ENCODE measurements at regions not wholly inside any gene's neighbourhood (a gene's known extent, or its start where the extent isn't known, plus 50 kb on each side); places are given as distances from the start of the nearest gene placed in this dataset.

DNA sequence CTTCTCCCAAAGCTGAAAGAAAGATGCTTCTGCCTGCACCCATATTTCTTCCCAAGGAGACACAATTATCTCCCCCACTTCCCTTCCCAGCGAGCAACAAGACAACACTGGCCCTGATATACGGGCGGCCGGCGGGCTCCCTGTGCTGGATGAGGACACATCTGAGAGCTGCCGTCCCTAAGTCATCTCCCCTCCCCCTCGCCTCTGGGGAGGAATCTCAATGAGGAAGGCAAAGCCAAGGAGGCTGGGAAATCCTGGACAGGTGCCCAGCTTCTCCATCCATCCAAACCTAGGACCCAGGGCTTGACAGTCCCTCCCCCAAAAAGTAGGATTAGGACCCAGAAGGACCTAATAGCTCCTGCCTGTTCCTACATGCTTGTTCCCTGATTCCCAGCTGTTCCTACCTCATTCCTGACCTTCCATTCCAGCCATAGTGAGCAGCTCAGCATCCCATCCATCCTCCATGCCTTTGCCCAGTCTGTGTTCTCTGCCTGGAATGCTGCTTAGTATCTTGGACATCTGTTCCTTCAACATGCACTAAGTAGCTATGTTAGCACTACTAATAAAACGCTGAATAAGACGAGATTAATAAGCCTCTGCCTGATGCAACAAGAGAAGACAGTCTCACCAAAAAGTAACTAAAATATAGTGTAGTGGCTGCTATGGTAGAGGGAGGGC lies 167.9 kb downstream of the CCT6B start:
- intact Hi-C loops (cut with micrococcal nuclease; ENCODE audit: unreplicated experiment) = no loop called here
- H3K27me3 ChIP-seq (replicated peaks; ENCODE audit: insufficient read depth, low read depth, low read length, poor library complexity) = no peaks in the 10 kb centered on the region
- no peak overlapping the region for H3K27ac ChIP-seq (ENCODE audit: low read depth, low read length, poor library complexity, severe bottlenecking)
- TF ChIP-seq, protein P1, sequence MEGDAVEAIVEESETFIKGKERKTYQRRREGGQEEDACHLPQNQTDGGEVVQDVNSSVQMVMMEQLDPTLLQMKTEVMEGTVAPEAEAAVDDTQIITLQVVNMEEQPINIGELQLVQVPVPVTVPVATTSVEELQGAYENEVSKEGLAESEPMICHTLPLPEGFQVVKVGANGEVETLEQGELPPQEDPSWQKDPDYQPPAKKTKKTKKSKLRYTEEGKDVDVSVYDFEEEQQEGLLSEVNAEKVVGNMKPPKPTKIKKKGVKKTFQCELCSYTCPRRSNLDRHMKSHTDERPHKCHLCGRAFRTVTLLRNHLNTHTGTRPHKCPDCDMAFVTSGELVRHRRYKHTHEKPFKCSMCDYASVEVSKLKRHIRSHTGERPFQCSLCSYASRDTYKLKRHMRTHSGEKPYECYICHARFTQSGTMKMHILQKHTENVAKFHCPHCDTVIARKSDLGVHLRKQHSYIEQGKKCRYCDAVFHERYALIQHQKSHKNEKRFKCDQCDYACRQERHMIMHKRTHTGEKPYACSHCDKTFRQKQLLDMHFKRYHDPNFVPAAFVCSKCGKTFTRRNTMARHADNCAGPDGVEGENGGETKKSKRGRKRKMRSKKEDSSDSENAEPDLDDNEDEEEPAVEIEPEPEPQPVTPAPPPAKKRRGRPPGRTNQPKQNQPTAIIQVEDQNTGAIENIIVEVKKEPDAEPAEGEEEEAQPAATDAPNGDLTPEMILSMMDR (conservative IDR thresholded peaks at IDR 0.05; ENCODE audit: low read depth, low read length) = no peak
- TF ChIP-seq EZH2 (IDR thresholded peaks at IDR 0.05; ENCODE audit: borderline replicate concordance, low read depth, low read length, poor library complexity, severe bottlenecking) = no peak
- no peaks in the 10 kb centered on the region for H3K4me1 ChIP-seq (ENCODE audit: insufficient read depth, low read length, poor library complexity, severe bottlenecking)
- no peak overlapping the region for H3K4me3 ChIP-seq (ENCODE audit: low read depth, low read length, poor library complexity, severe bottlenecking)
- H3K9me3 ChIP-seq (ENCODE audit: low read depth, low read length, poor library complexity, severe bottlenecking) = no peaks in the 10 kb centered on the region
- BruUV-seq (replicated peaks) = no TSS peak
- POLR2A ChIA-PET (ENCODE audit: low non-redundant PET) = no interaction called here
- H3K36me3 ChIP-seq (ENCODE audit: insufficient read depth, low read length, poor library complexity, severe bottlenecking) = no peaks in the 10 kb centered on the region
- CTCF ChIA-PET = no interaction called here
- DNase-seq (ENCODE audit: low spot score) = no peak

DNA sequence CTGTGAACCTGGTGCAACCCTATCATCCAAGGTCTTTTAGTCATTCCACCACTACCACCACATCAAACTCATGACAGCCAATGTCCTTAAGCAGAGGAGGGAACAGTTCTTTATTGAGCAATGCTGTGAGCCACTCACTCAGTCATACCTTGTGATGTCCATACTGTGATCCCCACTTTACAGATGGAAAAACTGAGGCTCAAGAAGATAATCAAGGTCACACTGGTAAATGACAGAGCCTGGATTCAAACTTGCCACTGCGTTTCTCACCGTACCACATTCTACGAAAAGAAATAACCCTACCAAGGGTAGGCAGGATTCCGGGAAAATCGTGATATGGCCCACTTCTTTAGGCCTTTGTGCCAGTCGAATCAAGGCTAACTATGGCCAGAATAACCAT lies 172.6 kb downstream of the CCT6B start:
- ChIA-PET POLR2A (ENCODE audit: low non-redundant PET) (no interaction called here), CTCF (no interaction called here)
- Histone ChIP-seq H3K36me3 (ENCODE audit: insufficient read depth, low read length, poor library complexity, severe bottlenecking) (no peaks in the 10 kb centered on the region), H3K27me3 (replicated peaks; ENCODE audit: insufficient read depth, low read depth, low read length, poor library complexity) (no peaks in the 10 kb centered on the region), H3K9me3 (ENCODE audit: low read depth, low read length, poor library complexity, severe bottlenecking) (no peaks in the 10 kb centered on the region), H3K4me3 (ENCODE audit: low read depth, low read length, poor library complexity, severe bottlenecking) (no peak overlapping the region), H3K27ac (ENCODE audit: low read depth, low read length, poor library complexity, severe bottlenecking) (no peak overlapping the region), H3K4me1 (ENCODE audit: insufficient read depth, low read length, poor library complexity, severe bottlenecking) (no peaks in the 10 kb centered on the region)
- no peak for DNase-seq (ENCODE audit: low spot score)
- TF ChIP-seq, protein P1 (conservative IDR thresholded peaks at IDR 0.05; ENCODE audit: low read depth, low read length) = no peak
- TF ChIP-seq EZH2 (IDR thresholded peaks at IDR 0.05; ENCODE audit: borderline replicate concordance, low read depth, low read length, poor library complexity, severe bottlenecking) = no peak
- intact Hi-C loops (cut with micrococcal nuclease; ENCODE audit: unreplicated experiment) = no loop called here
- no TSS peak for BruUV-seq (replicated peaks)

DNA sequence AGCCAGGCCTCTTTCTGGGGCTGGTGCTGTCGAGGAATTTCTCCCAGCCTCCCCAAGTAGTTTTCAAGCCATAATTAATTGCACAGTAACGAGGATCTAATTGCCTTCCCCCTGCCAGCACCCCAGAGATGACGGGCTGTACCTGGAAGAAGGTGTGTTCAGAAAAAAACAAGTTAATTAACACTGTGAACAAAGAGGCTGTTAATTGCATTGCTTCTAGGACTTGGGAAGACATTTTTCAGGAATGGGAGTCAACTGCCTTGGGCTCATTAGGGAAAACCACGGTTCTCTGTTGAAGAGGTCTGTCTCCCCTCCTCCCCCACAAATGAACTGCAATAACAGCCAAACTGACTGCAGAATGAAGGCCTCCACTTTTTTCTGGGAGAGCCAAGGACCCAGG lies 176.7 kb downstream of the CCT6B start:
- BruUV-seq (replicated peaks) = no TSS peak
- H3K36me3 ChIP-seq (ENCODE audit: insufficient read depth, low read length, poor library complexity, severe bottlenecking) = no peaks in the 10 kb centered on the region
- intact Hi-C loops (cut with micrococcal nuclease; ENCODE audit: unreplicated experiment) = no loop called here
- TF ChIP-seq EZH2 (IDR thresholded peaks at IDR 0.05; ENCODE audit: borderline replicate concordance, low read depth, low read length, poor library complexity, severe bottlenecking) = no peak
- TF ChIP-seq, protein P1 (conservative IDR thresholded peaks at IDR 0.05; ENCODE audit: low read depth, low read length) = no peak
- H3K4me1 ChIP-seq (ENCODE audit: insufficient read depth, low read length, poor library complexity, severe bottlenecking) = no peaks in the 10 kb centered on the region
- H3K4me3 ChIP-seq (ENCODE audit: low read depth, low read length, poor library complexity, severe bottlenecking) = no peak overlapping the region
- CTCF ChIA-PET = no interaction called here
- DNase-seq (ENCODE audit: low spot score) = no peak
- H3K27me3 ChIP-seq (replicated peaks; ENCODE audit: insufficient read depth, low read depth, low read length, poor library complexity) = no peaks in the 10 kb centered on the region
- H3K27ac ChIP-seq (ENCODE audit: low read depth, low read length, poor library complexity, severe bottlenecking) = no peak overlapping the region
- POLR2A ChIA-PET (ENCODE audit: low non-redundant PET) = no interaction called here
- no peaks in the 10 kb centered on the region for H3K9me3 ChIP-seq (ENCODE audit: low read depth, low read length, poor library complexity, severe bottlenecking)

Data from A673 (cell line).